AG09309 (cell line): ENCODE measurements at regions not wholly inside any gene's neighbourhood (a gene's known extent, or its start where the extent isn't known, plus 50 kb on each side); places are given as distances from the start of the nearest gene placed in this dataset.

Experiments
- DNase-seq: peaks from one replicate; pipeline ENCODE4 v3.0.0-alpha.2; 2010; ENCODE audit warnings: low read depth
- H3K4me3 ChIP-seq: 2 replicates; pipeline ENCODE4 v1.5.1; 2011; ENCODE audit warnings: mild to moderate bottlenecking, low read depth, low read length, moderate library complexity; ENCODE audit not compliant: control insufficient read depth
- CTCF ChIP-seq: IDR thresholded peaks from 2 replicates; pipeline ENCODE4 v1.5.1; 2011; ENCODE audit warnings: mild to moderate bottlenecking, low read depth, low read length, inconsistent platforms; ENCODE audit not compliant: insufficient read depth, control insufficient read depth; ENCODE audit errors: missing control alignments

GRCh38 chr4:62709618-62710252, 1509.6 kb downstream of the ADGRL3 start:
- TF ChIP-seq CTCF, result no peak
- no peak for DNase-seq
- H3K4me3 ChIP-seq, result no peak overlapping the region

DNA sequence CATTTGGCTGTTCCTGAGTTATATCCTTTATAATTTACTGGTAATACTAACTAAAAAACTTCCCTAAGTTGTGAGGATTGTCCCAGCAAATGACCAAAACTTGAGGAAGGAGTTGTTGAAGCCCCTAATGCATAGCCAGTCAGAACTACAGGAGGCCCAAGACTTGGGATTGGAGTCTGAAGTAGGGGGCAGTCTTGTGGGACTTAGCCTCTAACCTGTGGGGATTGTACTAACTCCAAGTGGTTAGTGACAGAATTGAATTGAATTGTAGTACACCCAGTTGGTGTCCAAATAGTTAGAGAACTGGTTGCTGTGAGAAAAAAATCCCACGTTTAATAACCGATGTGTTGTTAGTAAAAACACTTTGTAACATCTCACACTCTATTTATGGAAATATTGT, 1506.3 kb downstream of the ADGRL3 start:
- DNase-seq, result no peak
- H3K4me3 ChIP-seq, result no peak overlapping the region
- no peak for TF ChIP-seq CTCF

GRCh38 chr4:62683799-62684566, 1483.9 kb downstream of the ADGRL3 start:
- H3K4me3 ChIP-seq, result no peak overlapping the region
- TF ChIP-seq CTCF, result no peak
- no peak for DNase-seq

DNA sequence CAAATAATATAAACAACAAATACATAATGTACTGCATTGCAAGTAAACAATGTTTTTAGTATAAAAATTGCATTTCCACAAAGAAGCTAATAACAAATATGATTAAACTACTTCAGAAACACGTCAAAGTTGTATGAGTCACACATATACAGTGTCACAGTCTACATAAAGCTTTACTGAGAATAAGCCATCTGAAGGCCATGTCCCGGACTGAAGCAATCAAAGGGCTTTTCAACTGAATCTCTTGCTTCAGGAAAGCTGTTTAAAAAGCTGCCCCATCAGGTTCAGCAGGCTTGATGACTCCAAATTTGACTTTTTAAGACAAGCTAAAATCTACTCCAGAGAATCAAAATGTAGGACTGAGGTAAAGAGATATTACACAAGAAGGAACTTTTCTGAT, 1476.8 kb downstream of the ADGRL3 start:
- TF ChIP-seq CTCF, result no peak
- no peak for DNase-seq
- H3K4me3 ChIP-seq, result no peak overlapping the region

DNA sequence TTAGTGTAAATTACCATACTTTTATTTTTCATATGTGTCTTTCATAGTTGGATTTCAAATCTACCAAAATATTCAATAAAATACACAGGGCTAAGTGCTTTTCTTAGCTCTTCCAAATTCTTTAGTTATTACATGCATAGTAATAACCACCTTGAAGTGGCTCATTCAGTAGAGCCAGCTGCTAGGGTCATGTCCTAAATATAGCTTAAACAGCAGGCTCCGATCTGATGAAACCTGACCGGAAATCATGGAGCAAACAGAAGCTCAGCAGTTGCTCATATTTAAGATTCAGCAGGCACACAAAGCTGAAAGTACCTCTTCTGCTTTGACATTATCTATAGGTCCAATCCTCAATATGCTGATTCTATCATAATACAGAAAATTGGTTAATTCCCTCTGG, 1470.4 kb downstream of the ADGRL3 start:
- H3K4me3 ChIP-seq, result no peak overlapping the region
- no peak for DNase-seq
- TF ChIP-seq CTCF, result no peak

GRCh38 chr4:62661821-62662220, 1461.7 kb downstream of the ADGRL3 start:
- no peak for DNase-seq
- no peak for TF ChIP-seq CTCF
- no peak overlapping the region for H3K4me3 ChIP-seq
